ENCODE measurements at regions not wholly inside any gene's neighbourhood (a gene's known extent, or its start where the extent isn't known, plus 50 kb on each side); places are given as distances from the start of the nearest gene placed in this dataset.
"Not testable (repeated sequence)": the region's sequence is repeated elsewhere in the genome, so short reads cannot be mapped to it uniquely, and the experiment has no call there.

DNA sequence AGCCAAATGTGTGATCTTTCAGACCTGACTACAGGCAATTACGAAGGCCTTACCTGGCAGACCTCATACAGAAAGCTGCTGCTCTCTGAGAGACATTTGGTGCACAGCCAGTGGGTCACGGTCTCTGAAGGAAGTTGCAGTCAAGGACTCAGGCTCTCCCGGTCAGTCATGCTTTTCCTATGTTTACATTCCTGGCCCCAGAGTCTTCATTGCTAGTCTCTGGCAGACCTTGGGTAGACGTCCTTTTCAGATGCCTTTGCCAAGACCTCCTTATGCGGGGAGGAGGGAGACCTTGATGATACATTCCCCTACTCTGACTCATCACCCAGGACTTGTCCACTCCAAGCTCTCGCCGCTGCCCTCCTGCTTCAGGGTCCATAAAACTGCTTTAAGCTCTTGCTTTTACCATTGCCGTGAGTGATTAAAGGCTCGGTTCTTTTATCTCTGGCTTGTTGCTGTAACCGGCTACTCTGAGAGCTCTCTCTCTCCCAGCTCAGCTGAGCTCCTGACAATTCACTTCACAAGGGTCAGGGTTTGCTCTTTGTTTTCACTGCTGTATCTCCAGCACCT is 62.0 kb upstream of the SLC35F5 start:
- DNase-seq: no peak
- no peaks in the 10 kb centered on the region for H3K4me1 Mint-ChIP-seq
- CTCF ChIA-PET: interaction anchor here (1.2 kb wide), 1 partner anchor 19 kb away, joined by 3 read pairs; no protein-coding TSS in a partner anchor
- H3K36me3 Mint-ChIP-seq: no peaks in the 10 kb centered on the region
- no peaks in the 10 kb centered on the region for H3K27me3 Mint-ChIP-seq
- no peak overlapping the region for H3K27ac Mint-ChIP-seq
- no peaks in the 10 kb centered on the region for H3K9me3 Mint-ChIP-seq (ENCODE audit: low read depth)
- no peak overlapping the region for H3K4me3 Mint-ChIP-seq
- ATAC-seq: no peak

DNA sequence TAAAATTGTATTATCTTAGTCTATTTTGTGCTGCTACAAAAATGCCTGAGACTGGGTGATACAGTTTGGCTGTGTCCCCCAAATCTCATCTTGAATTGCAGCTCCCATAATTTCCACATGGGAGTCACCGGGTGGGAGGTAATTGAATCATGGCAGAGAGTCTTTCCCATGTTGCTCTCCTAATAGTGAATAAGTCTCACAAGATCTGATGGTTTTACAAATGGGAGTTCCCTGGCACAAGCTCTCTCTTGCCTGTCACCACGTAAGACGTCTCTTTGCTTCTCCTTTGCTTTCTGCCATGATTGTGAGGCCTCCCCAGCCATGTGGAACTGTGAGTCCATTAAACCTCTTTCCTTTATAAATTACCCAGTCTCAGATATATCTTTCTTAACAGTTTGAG is 57.0 kb upstream of the SLC35F5 start:
- H3K27ac Mint-ChIP-seq; ATAC-seq; H3K4me3 Mint-ChIP-seq; DNase-seq; H3K9me3 Mint-ChIP-seq (ENCODE audit: low read depth); H3K36me3 Mint-ChIP-seq; H3K27me3 Mint-ChIP-seq; H3K4me1 Mint-ChIP-seq; CTCF ChIA-PET: not testable (repeated sequence)

DNA sequence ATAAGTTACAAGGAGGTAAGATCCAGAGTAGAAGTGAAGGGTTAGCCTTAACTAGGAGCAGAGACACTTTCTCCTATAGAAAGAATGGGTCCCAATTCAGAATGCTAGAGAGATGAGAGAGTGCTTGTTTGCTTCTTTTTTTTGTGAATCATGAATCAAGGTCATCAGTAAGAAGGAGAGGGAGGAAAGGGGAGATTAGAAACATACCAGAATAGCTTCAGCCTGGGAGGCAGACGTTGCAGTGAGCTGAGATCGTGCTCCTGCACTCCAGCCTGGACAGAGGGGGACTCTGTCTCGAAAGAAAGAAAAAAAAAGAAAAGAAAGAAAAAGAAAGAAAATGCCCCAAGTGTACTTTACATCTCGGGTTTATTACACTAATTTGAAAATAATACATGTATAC is 55.8 kb upstream of the SLC35F5 start:
- Mint-ChIP-seq H3K4me3 (no peak overlapping the region), H3K27me3 (no peaks in the 10 kb centered on the region), H3K9me3 (ENCODE audit: low read depth) (no peaks in the 10 kb centered on the region), H3K27ac (no peak overlapping the region), H3K4me1 (no peaks in the 10 kb centered on the region), H3K36me3 (peaks cover 2% of the 10 kb centered on the region)
- no peak for DNase-seq
- ATAC-seq: no peak
- CTCF ChIA-PET: no interaction called here

DNA sequence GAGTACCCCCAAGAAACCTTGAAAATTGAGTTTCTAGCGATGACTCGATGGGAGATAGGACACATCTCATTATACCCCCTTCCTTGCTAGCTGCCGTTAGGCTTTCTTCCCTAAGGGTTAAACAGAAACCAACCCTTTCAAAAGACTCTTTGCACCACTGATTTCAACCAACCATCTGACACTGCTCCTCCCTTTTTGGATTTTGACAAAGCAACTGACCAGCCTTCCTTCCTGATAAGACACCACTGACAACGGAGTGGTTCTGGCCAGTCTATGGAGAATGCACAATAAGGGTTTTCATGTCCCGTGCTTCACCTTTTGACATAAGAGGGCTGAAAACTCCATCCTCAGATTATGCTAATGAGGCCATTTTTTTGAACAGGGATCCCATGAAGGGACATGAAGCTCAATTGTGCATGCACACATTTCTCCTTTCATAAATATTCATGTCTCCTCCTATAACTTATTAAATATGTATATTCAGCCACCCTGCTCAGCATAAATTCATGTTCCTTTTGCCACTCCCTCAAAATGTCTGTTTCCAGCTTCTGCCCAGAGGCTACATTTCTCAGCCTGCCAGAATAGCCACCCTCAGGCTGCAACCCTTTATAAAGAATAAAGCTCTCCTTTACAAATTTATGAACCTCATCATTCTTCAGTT is 52.8 kb upstream of the SLC35F5 start:
- H3K9me3 Mint-ChIP-seq (ENCODE audit: low read depth): no peaks in the 10 kb centered on the region
- CTCF ChIA-PET: no interaction called here
- no peaks in the 10 kb centered on the region for H3K27me3 Mint-ChIP-seq
- ATAC-seq (no peak), DNase-seq (no peak)
- H3K4me3 Mint-ChIP-seq: no peak overlapping the region
- H3K36me3 Mint-ChIP-seq: peaks cover 2% of the 10 kb centered on the region
- no peaks in the 10 kb centered on the region for H3K4me1 Mint-ChIP-seq
- H3K27ac Mint-ChIP-seq: no peak overlapping the region

DNA sequence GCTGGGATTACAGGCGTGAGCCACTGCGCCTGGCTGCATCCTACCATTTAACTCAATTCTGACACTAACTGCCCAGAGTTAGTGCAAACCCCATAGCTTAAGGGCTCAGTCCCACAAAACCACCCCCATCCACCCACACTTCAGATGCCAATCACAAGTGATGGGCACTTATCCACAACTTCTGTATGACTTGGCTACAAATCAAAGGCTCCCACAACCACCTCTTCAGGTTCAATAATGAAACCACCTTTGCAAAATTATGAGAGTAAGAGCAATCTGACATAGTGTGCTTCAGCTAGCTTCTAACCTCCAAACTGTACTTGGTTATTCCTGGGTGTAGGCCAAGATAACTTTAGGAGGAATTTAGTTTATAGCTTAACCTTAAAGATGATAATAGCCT is 51.3 kb upstream of the SLC35F5 start:
- H3K4me3 Mint-ChIP-seq: no peak overlapping the region
- no peaks in the 10 kb centered on the region for H3K27me3 Mint-ChIP-seq
- CTCF ChIA-PET: no interaction called here
- H3K27ac Mint-ChIP-seq: no peak overlapping the region
- no peaks in the 10 kb centered on the region for H3K9me3 Mint-ChIP-seq (ENCODE audit: low read depth)
- no peak for DNase-seq
- no peak for ATAC-seq
- H3K4me1 Mint-ChIP-seq: no peaks in the 10 kb centered on the region
- peaks cover 2% of the 10 kb centered on the region for H3K36me3 Mint-ChIP-seq

DNA sequence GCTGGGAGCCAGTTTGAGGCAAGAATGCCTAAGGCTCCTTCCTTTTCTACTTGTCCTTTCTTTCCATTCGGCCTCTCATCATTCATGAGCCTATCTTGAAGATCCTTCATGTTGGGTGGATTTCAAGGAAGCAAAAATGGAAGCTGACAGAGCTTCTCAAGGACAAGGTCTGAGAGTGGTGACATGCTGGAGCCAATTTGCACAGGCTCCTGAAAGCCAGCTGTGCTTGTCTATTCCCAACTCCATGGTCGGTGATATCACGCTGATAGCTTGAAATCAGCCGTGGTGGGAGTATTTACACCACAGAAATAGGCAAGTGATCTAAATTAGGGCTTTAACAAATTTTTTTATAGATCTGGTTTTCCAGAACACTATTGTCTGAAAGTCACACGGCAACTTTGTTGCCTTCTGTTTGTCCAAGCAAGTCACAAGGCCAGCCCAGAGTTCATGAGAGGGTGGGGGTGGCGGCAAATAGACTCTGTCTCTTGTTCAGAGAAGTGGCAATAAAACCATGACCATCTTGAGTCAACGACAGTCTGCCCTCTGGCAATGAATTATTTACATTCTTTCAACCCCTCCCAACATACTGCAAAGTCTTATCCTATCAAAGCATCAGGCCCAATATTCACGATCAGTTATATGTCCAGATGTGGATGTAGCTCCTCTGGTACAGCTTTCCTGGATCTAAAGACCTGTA is 49.9 kb upstream of the SLC35F5 start:
- peaks cover 2% of the 10 kb centered on the region for H3K36me3 Mint-ChIP-seq
- no peak for ATAC-seq
- H3K4me1 Mint-ChIP-seq: no peaks in the 10 kb centered on the region
- DNase-seq: no peak
- H3K9me3 Mint-ChIP-seq (ENCODE audit: low read depth): no peaks in the 10 kb centered on the region
- CTCF ChIA-PET: interaction anchor here (1.3 to 1.6 kb wide), 2 partner anchors 10 to 12 kb away, joined by 3 to 4 read pairs; no protein-coding TSS in a partner anchor
- H3K27me3 Mint-ChIP-seq: no peaks in the 10 kb centered on the region
- H3K27ac Mint-ChIP-seq: no peak overlapping the region
- H3K4me3 Mint-ChIP-seq: no peak overlapping the region
